ENCODE measurements at regions not wholly inside any gene's neighbourhood (a gene's known extent, or its start where the extent isn't known, plus 50 kb on each side); places are given as distances from the start of the nearest gene placed in this dataset.

DNA sequence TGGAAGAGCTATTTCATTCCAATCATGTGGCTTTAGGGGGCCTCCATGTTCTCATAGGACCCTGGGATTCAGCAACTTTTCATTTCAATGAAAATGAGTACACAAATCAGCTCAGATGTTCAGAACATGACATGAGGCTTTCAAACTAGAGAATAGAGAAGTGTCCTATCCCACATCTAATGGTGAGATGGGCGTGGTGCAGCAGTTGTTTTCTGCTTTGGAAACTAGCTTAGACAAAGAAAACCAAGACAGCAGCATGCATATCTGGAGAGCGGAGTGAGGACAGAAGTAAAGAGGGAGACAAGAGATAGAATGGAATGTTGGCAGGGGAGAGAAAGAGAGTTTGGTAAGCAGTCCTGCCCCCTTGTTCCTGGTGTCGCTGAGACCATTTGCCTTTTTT, 1009.1 kb upstream of the IGFBP7 start:
- ChIA-PET CTCF (no interaction called here), POLR2A (no interaction called here)
- Histone ChIP-seq H3K36me3 (ENCODE audit: control insufficient read depth, insufficient read depth, low read length) (no peaks in the 10 kb centered on the region), H3K9me3 (ENCODE audit: control insufficient read depth, insufficient read depth, low read depth, low read length) (no peaks in the 10 kb centered on the region), H3K27me3 (ENCODE audit: control insufficient read depth, insufficient read depth, low read length) (no peaks in the 10 kb centered on the region), H3K27ac (ENCODE audit: low read length) (no peak overlapping the region), H3K4me1 (ENCODE audit: control insufficient read depth, insufficient read depth, low read length) (no peaks in the 10 kb centered on the region), H3K4me3 (ENCODE audit: low read depth in 2 of 2, low read length in 2 of 2) (no peak overlapping the region)
- DNase-seq (ENCODE audit: low read depth, low spot score) (no peak), ATAC-seq (no peak)
- intact Hi-C loops (cut with micrococcal nuclease; ENCODE audit: unreplicated experiment) (no loop called here), in situ Hi-C loops (cut with HindIII; ENCODE audit: low pct_unique_long_range_greater_than_20kb, low sequenced_read_pairs) (no loop called here)
- TF ChIP-seq SIN3A (IDR thresholded peaks at IDR 0.05; ENCODE audit: borderline replicate concordance, insufficient read depth, low read depth, low read length) (no peak), TCF7L2 (IDR thresholded peaks at IDR 0.05; ENCODE audit: low read depth, low read length) (no peak), POLR2AphosphoS5 (IDR thresholded peaks at IDR 0.05; ENCODE audit: low read depth, low read length) (no peak)
- TF ChIP-seq, protein P1, sequence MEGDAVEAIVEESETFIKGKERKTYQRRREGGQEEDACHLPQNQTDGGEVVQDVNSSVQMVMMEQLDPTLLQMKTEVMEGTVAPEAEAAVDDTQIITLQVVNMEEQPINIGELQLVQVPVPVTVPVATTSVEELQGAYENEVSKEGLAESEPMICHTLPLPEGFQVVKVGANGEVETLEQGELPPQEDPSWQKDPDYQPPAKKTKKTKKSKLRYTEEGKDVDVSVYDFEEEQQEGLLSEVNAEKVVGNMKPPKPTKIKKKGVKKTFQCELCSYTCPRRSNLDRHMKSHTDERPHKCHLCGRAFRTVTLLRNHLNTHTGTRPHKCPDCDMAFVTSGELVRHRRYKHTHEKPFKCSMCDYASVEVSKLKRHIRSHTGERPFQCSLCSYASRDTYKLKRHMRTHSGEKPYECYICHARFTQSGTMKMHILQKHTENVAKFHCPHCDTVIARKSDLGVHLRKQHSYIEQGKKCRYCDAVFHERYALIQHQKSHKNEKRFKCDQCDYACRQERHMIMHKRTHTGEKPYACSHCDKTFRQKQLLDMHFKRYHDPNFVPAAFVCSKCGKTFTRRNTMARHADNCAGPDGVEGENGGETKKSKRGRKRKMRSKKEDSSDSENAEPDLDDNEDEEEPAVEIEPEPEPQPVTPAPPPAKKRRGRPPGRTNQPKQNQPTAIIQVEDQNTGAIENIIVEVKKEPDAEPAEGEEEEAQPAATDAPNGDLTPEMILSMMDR (IDR thresholded peaks at IDR 0.05) = no peak
- TF ChIP-seq, protein P2, sequence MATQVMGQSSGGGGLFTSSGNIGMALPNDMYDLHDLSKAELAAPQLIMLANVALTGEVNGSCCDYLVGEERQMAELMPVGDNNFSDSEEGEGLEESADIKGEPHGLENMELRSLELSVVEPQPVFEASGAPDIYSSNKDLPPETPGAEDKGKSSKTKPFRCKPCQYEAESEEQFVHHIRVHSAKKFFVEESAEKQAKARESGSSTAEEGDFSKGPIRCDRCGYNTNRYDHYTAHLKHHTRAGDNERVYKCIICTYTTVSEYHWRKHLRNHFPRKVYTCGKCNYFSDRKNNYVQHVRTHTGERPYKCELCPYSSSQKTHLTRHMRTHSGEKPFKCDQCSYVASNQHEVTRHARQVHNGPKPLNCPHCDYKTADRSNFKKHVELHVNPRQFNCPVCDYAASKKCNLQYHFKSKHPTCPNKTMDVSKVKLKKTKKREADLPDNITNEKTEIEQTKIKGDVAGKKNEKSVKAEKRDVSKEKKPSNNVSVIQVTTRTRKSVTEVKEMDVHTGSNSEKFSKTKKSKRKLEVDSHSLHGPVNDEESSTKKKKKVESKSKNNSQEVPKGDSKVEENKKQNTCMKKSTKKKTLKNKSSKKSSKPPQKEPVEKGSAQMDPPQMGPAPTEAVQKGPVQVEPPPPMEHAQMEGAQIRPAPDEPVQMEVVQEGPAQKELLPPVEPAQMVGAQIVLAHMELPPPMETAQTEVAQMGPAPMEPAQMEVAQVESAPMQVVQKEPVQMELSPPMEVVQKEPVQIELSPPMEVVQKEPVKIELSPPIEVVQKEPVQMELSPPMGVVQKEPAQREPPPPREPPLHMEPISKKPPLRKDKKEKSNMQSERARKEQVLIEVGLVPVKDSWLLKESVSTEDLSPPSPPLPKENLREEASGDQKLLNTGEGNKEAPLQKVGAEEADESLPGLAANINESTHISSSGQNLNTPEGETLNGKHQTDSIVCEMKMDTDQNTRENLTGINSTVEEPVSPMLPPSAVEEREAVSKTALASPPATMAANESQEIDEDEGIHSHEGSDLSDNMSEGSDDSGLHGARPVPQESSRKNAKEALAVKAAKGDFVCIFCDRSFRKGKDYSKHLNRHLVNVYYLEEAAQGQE (IDR thresholded peaks at IDR 0.05; ENCODE audit: insufficient read depth in 1 of 2, low read depth in 2 of 2, low read length in 1 of 2) = no peak
- BruUV-seq (replicated peaks) = no TSS peak

DNA sequence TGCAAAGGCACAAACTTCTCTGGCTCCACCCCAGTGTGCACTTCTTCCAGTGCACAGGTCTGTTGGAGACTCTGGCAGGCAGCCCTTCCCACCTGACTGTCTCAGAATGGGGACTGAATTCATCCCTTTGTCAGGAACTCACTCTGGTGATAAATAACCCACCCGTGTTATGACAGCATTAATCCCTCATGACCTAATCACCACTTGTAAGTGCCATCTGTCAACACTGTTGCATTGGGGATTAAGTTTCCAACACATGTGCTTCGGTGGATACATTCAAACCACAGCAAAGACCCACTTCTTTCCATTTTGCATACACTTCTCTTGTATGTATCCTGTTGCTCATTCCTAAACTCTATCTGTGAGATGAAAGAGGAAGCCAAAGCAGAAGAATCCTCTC, 1002.9 kb upstream of the IGFBP7 start:
- no peaks in the 10 kb centered on the region for H3K4me1 ChIP-seq (ENCODE audit: control insufficient read depth, insufficient read depth, low read length)
- no peaks in the 10 kb centered on the region for H3K27me3 ChIP-seq (ENCODE audit: control insufficient read depth, insufficient read depth, low read length)
- POLR2A ChIA-PET = no interaction called here
- no peaks in the 10 kb centered on the region for H3K36me3 ChIP-seq (ENCODE audit: control insufficient read depth, insufficient read depth, low read length)
- H3K4me3 ChIP-seq (ENCODE audit: low read depth in 2 of 2, low read length in 2 of 2) = no peak overlapping the region
- in situ Hi-C loops (cut with HindIII; ENCODE audit: low pct_unique_long_range_greater_than_20kb, low sequenced_read_pairs) = no loop called here
- ATAC-seq (no peak), DNase-seq (ENCODE audit: low read depth, low spot score) (no peak)
- H3K27ac ChIP-seq (ENCODE audit: low read length) = no peak overlapping the region
- TF ChIP-seq, protein P2 (IDR thresholded peaks at IDR 0.05; ENCODE audit: insufficient read depth in 1 of 2, low read depth in 2 of 2, low read length in 1 of 2) = no peak
- no peak for TF ChIP-seq POLR2AphosphoS5 (IDR thresholded peaks at IDR 0.05; ENCODE audit: low read depth, low read length)
- TF ChIP-seq TCF7L2 (IDR thresholded peaks at IDR 0.05; ENCODE audit: low read depth, low read length) = no peak
- TF ChIP-seq SIN3A (IDR thresholded peaks at IDR 0.05; ENCODE audit: borderline replicate concordance, insufficient read depth, low read depth, low read length) = no peak
- TF ChIP-seq, protein P1 (IDR thresholded peaks at IDR 0.05) = no peak
- intact Hi-C loops (cut with micrococcal nuclease; ENCODE audit: unreplicated experiment) = no loop called here
- no peaks in the 10 kb centered on the region for H3K9me3 ChIP-seq (ENCODE audit: control insufficient read depth, insufficient read depth, low read depth, low read length)
- BruUV-seq (replicated peaks) = no TSS peak
- CTCF ChIA-PET = no interaction called here
